ENCODE measurements at regions not wholly inside any gene's neighbourhood (a gene's known extent, or its start where the extent isn't known, plus 50 kb on each side); places are given as distances from the start of the nearest gene placed in this dataset.
"Not testable (repeated sequence)": the region's sequence is repeated elsewhere in the genome, so short reads cannot be mapped to it uniquely, and the experiment has no call there.

DNA sequence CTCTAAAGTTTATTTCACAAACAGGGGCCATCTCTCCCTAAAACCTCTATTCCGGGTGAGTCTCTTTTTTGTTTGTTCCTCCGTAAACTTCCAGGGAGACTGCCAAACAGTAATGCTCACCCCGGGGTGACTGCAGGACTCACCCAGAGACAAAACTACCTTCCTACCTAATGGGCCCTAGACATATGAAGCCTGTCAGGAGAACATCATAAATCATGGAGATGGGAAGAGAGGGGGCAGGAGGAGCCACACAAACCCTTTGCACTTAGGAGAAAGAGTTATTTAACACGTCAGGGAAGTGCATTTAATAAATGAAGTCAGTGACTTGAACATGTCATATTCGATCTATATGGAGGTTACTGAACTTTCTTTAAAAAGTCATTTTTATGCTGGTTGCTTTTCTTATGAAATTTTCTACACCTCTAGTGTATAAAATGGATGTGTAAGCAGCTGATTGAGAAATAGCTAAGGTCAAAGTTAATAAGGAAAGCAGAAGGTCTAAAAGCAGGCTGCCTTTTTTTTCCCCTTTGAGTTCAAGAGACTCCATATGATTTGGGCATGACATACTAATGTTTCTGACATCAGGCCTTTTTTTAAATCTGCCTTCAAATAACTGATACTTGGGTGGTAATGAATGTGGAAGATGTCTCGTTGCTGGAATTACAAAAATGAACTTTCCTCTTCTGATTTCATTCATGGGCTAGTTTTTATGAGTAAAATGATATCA is 286.9 kb upstream of the USP25 start:
- DNase-seq = no peak

DNA sequence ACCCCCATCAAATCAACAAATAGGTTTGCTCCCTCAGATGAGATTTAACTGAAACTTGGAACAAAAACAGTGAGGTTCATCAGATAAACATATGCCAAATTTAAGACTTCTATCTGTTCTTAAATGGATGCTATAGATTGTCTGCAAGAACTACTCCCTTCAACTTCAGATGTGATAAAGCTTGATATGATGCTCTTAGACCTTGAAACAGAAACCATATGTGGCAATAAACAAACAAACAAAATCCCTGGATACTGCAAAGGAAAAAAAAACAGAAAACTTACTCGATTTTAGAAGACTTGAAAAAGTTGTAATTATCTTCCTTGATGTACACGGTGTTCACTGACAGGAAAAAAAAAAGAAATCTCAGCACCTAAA is 286.1 kb upstream of the USP25 start:
- no peak for DNase-seq

DNA sequence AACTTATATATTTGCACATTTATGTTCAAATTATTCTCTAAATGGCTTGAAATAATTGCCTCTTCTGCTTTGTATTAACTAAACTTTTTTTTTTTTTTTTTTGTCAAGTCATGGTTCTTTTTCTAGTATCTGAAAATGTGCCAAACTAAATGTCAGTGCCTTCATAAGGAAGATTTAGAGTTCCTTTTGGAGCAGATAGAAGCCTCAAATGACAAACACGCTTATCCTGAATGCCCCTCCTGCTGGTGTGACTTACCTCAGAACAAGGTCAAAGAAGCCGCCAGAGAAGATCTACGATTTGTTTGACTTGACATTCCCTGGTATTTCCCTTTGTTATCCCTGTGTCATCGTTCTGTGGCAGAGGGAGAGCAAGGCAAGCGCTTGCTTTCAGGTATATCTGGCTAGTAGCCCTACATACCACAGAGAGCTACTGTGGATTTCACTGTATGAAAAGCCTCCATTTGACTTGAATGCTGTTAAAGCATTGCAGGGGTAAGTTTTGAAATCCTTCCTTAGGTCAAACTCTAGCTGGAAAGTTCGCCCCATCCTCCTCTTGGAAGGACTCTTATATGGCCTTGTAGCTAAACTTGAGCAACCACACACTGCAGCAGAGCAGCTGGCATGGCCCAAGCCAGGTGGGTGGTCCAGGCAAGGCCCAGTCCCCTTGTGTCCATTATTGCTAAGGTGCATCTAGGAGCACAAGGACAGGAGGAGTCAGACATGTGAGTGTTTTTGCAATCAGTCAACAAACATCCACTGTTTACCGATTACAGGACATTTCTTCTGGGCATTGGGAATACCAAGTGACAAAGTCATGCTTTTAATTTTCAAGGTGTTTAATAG is 285.4 kb upstream of the USP25 start:
- no peak for DNase-seq

DNA sequence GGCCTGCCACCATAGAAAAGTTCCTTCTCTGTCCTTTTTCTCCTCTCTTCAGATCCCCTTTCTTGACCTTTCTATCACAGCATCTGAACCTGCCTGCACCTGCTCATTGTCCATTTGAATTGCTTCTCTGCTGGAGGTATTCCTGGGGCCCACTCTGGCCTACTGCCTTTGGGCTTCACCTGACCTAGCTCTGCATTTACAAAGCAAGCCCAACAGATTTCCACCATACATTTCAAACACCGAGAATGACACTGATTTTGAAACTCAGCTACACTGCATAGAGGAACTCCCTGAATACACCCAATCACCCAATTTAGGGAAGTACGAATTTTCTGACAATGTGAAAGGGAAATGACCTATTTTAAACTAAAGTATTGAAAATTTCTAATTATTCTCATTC is 284.5 kb upstream of the USP25 start:
- no peak for DNase-seq

DNA sequence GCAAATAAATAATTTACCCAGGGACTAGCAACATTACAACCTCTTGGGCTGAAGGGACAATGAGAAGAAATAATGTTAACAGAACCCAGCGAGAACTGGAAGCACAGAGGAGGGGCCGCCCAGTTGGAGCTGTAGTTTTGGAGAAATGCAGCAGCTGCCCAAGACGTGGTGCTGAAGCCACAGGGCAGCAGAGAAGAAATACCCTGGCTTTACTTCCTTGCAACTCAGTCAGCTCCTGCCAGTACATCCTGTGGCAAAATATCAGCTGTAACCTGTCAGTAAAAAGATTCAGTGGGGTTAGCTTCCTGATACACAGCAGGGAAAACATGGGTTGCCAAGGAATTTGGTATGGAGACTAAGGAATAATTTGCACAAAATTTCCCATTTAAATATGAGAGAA is 283.6 kb upstream of the USP25 start:
- DNase-seq = no peak

DNA sequence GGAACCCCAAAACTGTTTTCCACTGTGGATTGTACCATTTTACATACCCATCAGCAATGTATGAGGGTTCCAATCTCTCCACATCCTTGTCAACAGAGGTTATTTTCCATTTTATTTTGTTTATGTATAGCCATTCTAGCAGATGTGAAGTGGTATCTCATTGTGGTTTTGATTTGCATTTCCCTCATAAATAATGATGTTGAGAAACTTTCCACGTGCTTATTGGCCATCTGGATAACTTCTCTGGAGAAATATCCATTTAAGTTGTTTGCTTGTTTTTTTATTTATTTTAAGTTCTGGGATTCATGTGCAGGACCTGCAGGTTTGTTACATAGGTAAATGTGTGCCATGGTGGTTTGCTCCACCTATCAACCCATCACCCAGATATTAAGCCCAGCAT is 280.2 kb upstream of the USP25 start:
- no peak for DNase-seq

DNA sequence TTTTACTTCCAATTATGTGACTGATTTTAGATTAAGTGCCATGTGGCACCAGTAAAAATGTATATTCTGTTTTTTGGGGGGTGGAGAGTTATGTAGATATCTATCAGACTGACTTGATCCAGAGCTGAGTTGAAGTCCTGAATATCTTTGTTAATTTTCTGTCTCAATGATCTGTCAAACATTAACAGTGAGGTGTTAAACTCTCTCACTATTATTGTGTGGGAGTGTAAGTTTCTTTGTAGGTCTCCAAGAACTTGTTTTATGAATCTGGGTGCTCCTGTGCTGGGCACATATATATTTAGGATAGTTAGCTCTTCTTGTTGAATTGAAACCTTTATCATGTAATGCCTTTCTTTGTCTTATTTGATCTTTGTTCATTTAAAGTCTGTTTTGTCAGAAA is 276.5 kb upstream of the USP25 start:
- no peak for DNase-seq

DNA sequence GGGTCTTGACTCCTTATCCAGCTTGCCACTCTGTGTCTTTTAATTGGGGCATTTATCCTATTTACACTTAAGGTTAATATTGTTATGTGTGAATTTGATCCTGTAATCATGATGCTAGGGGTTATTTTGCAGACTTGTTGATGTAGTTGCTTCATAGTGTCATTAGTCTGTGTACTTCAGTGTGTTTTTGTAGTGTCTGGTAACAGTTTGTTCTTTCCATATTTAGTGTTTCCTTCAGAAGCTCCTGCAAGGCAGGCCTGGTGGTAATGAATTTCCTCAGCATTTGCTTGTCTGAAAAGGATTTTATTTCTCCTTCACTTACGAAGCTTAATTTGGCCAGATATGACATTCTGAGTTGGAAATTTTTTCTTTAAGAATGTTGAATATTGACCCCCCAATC is 276.0 kb upstream of the USP25 start:
- DNase-seq = not testable (repeated sequence)

DNA sequence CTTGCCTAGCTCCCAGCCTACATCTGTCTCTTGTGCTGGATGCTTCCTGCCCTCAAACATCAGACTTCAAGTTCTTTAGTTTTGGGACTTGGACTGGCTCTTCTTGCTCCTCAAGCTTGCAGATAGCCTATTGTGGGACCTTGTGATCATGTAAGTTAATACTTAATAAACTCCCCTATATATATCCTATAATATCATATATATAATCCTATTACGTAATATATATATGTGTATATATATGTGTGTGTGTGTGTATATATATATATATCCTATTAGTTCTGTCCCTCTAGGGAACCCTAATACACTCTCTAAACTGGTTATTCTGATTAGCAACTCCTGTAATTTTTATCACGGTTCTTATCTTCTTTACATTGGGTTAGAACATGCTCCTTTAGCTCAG is 274.9 kb upstream of the USP25 start:
- not testable (repeated sequence) for DNase-seq

DNA sequence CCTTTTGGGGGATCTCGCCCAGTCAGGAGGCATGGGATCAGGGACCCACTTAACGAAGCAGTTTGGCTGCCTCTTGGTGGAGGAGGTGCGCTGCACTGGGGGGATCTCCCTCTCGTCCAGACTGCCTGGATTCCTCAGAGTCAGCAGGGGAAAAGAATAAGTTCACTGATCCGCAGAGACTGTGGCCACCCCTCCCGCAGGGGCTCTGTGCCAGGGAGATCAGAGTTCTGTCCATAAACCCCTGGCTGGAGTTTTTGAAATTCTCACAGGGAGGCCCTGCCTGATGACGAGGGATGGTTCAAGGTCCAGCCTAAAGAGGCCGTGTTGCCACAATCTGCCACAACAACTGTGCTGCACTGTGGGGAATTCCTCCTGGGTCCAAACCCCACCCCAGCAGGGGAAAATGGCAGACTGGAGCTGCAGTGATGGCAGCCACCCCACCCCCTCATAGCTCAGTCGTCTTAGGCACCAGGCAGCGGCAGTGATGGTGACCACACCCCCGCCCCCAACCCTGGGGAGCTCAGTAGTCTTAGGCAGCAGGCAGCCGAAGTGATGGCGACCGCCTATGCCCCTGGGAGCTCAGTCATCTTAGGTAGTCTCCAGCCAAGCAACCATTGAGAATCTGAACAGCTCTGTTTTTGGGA is 273.8 kb upstream of the USP25 start:
- no peak for DNase-seq

DNA sequence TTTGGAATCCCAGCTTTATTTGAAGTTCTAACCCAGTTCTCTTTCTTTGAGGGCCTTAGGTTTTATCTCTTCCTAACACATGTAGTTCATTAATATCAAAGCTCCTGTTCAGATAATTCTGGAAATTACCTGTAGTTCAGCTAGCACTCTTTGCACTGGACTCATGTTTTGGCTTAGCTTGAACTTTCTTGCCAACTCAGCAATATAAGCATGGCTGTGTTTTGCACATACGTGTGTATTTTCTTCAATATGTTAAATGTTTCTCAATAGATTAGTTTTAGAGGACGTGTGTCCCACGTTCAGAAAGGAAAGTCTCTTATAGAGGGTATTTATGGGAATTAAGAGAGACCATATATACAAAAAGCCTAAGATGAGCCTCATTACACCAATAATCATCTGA is 271.8 kb upstream of the USP25 start:
- DNase-seq = no peak

DNA sequence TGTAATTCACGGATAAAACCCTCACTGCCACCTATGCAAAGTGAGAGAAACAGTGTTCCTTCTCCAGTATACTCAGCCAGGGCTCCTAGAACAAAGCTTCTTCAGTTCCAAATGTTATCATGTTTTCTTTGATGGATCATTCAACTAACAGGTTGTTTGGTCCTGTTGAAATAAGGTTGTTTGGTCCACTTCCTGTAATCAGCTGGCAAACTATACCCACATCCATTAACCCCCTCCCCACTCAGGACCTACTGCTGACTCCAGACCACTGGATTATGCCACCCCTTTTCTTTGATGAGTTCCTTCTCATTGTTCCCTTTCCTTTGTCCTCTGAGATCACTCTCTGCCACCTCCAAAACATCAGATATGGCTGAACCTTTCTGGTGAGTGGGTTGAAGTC is 267.7 kb upstream of the USP25 start:
- no peak for DNase-seq

DNA sequence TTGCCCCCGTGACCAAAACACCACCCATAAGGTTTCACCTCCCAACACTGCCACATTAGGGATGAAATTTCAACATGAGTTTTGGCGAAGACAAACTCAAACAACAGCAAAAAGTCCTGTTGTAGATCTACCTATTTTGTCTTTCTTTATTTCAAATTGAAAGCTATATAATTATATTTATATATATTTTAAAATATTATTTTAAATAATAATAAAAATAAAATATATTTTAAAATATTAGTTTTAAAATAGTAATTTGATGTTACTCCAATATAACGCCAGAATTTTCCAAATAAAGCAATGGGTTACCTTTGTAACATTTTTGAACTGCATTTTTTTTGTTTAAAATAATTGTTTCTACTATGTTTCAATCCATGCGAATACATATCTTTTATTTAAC is 263.5 kb upstream of the USP25 start:
- no peak for DNase-seq

DNA sequence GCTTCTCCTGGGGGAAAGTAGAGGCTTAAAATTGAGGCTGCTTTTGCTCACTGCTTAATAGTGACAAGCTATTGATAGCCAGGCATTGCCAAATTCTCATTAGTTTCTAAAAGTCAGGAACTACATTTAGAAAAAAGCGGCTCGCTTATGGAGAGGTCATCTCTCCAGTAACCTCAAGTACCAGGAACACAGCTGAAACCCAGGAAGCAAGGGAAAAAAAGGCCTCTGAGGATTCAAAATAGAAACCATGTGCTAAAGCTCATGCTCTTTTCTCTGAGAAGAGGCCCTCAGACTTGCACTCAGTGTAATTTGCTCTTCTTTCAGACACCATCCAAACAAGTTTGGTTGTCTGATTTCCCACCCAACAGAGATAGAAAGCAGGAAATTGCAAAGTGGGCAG is 261.4 kb upstream of the USP25 start:
- no peak for DNase-seq

DNA sequence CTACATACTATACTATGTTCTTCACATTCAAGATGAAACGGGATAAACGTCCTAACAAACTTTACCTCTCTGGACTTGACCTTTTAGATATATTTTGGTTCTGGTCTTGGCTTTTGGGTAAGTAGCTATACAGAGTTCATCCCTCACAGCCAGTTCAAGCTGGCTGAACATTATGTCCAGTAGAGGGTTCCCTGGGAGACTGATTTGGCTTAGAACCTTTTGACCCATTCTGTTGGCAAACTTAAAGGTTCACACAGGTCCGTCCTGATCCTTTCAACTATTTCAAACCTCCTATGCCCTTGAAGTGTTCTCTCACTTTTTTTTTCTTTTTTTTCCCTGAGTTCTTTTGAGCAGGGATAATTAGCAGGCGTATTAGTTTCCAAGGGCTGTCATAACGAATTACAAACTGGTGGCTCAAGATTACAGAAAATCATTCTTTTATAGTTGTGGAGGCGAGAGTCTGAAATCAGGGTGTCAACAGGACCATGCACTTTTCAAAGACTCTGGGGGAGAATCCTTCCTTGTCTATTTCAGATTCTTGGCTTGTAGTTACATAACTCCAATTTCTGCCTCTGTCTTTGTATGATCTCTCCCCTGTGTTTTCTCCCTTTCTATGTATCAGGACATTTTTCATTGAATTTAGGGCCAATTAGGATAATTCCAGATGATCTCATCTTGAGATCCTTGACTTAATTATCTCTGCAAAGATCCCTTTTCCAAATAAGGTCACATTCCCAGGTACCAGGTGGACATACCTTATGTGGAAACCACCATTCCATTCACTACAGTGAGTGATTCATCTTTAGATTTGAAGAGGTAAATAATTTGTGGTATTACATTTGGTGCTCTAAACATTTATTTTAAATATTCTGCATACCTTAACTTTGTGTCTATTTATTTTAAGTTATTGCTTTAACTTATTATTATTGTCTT is 257.4 kb upstream of the USP25 start:
- no peak for DNase-seq

DNA sequence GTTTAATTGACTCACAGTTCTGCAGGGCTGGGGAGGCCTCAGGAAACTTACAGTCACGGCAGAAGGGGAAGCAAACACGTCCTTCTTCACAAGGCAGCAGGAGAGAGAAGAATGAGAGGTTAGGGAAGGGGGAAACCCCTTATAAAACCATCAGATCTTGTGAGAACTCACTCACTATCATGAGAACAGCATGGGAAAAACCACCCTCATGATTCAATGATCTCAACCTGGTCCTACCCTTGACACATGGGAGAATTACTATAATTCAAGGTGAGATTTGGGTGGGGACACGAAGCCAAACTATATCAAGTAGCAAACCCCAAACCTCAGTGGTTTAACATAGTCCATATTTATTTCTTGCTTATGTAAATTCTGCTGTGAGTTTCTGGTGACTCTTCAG is 252.0 kb upstream of the USP25 start:
- not testable (repeated sequence) for DNase-seq

DNA sequence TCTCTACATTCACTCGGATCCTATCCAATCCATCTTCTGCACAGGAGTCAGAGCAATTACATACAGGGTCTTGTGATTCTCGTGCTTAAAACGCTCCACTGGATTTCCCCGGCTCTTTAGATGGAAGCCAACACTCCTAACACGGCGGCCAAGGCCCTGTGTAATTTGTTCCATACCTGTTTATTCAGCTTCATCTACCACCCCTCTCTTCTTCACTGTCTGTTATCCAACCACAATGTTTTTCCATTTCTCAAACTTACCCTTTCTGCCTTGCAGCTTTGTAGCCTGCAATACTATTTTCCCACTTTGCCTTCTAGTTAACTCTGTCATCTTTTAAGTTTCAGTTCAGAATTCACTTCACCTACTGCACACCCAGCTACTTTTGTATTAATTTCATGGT is 249.6 kb upstream of the USP25 start:
- no peak for DNase-seq

DNA sequence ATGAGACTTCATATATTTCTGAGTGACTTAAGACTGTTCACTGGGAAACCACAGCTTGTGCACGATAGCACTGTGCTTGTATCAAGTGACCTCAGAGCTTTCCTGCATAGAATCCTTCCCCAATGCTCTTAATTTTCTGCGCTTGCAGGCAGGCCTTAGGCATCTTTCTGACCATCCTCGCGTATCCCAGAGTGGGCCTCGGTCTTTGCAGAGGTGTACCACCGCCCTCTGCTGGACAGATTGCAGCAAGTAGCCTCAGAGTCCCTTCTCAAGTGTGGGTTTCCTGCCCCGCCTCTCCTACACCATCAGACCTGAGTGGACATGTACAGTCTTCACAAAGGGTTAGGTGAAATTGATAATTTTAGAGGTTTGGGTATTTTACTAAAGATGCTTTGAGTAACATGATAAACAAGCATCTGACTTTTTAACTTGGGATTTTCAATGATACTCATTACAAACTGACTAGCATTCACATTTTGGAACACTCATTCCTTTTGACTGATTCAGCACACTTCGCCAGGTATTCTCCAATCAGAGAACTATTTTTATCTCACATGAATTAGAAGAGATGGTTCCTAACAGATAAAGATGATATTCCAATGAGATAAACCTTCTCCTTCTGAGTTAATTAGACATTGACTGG is 246.5 kb upstream of the USP25 start:
- DNase-seq = peak; percentile 80

DNA sequence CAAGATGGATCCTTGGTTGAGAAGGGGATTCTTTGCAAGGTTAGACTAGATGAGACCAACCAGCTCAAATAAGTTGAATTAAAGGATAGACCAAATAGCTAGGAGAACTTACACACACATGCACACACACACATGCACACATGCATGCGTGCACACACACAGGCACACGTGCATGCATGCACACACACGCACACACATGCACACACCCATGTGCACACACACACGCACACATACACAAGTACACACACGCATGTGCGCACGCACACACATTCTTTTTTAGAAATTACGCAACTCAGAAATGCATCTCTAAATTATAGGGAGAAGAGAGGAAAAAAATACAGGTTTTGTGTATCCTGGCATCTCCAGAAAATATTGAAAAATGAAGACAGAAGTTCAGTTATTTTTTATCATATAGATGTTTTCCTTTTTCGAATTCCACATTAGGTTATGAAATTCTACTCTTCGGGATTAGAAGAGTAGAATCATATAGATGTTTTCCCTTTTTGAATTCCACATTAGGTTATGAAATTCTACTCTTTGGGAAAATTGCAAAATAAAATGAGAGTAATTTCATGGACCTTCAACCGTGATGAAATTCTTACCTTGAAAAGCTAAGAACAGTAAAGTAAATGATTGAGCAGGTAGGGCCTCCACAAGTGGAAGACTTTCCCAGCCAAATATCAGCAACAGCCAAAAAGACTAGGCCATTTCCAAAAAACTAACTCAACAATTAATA is 243.2 kb upstream of the USP25 start:
- no peak for DNase-seq

DNA sequence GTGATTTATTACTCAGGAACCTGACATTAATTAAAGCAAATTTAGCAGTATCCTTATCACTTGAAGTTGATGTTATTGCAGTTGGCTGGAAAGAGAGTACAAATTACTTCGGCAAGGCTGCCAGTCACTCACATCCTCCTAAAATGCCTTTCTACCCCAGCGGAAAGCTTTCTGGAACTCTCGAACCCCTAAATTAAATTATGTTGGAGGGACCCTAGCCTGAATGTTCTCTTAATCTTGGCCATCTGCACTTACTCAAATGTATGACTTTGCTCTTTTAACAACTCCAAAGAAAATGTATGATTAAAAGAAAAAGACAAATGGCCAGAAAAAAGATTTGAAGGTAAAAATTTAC is 242.6 kb upstream of the USP25 start:
- no peak for DNase-seq

DNA sequence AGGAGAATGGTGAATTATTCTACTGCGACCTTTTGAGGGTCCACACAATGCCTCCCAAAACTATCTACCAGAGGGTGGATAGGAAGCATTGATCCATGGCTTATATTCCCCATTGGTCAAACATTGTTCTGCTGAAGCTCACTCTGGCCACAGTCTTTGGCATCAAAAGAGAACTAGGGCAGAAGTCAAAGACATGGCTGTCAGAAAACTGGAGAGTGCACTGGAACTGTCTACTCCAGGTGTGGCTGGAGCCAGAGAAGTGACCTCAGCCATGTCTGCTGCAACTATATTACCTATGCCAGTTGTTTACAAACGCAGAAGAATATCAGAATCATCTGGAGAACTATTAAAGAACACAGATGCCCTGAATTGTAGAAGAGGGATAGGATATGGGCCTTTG is 238.7 kb upstream of the USP25 start:
- no peak for DNase-seq

DNA sequence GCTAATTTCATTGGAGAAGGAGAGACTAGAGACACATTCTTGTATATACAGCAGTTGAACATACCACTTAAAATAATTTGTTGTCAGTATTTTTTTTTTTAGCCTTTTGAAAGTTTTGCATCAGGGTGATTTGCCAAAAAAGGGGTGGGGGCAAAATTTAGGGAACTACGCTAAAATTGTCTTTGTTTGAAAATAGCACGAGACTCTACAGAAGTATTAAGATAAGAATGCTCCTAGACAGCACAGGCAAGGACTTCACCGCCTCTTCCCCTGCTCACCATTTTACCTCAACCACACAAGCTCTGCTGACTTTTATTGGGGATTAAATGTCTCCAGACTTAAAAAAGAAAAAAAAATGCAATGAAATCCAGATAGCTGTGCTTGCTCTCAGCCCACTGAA is 236.1 kb upstream of the USP25 start:
- no peak for DNase-seq
